GM23338 (cell line): ENCODE measurements at regions not wholly inside any gene's neighbourhood (a gene's known extent, or its start where the extent isn't known, plus 50 kb on each side); places are given as distances from the start of the nearest gene placed in this dataset.

Experiments
- CTCF ChIP-seq, 2 experiments: fragments of 200-600 bp in 1 of 2; sonication (generic) in 1 of 2; conservative IDR thresholded peaks; 2 replicates each; pipeline versions ENCODE4 v1.5.1 to v1.6.1; 2016 to 2017; ENCODE audit warnings: antibody characterized with exemption in 2 of 2, low read depth in 2 of 2, mild to moderate bottlenecking in 2 of 2, moderate library complexity in 1 of 2
- EZH2 ChIP-seq: fragments of 200-600 bp; sonication (generic); IDR thresholded peaks from one replicate; pipeline ENCODE4 v1.8.0; 2017; ENCODE audit warnings: antibody characterized with exemption, mild to moderate bottlenecking, low read depth; ENCODE audit not compliant: unreplicated experiment
- EZH2phosphoT487 ChIP-seq: fragments of 200-600 bp; sonication (generic); IDR thresholded peaks from one replicate; pipeline ENCODE4 v1.8.1; 2018; ENCODE audit warnings: antibody characterized with exemption; ENCODE audit not compliant: unreplicated experiment
- NANOG ChIP-seq: IDR thresholded peaks from 2 replicates; pipeline ENCODE4 v1.6.1; 2016; ENCODE audit warnings: antibody characterized with exemption, borderline replicate concordance
- POLR2AphosphoS5 ChIP-seq: IDR thresholded peaks from 2 replicates; pipeline ENCODE4 v1.6.1; 2016; ENCODE audit warnings: antibody characterized with exemption, low read depth
- STAT1 ChIP-seq: IDR thresholded peaks from one replicate; pipeline ENCODE4 v1.6.1; 2016; ENCODE audit warnings: antibody characterized with exemption; ENCODE audit not compliant: unreplicated experiment
- ZNF114 ChIP-seq: fragments of 250-450 bp; sonication (Bioruptor Pico); IDR thresholded peaks from 2 replicates; pipeline ENCODE4 v1.5.0; 2020; ENCODE audit warnings: mild to moderate bottlenecking, moderate library complexity
- ZNF331 ChIP-seq: fragments of 250-450 bp; sonication (Bioruptor Pico); IDR thresholded peaks from 2 replicates; pipeline ENCODE4 v1.5.0; 2020; ENCODE audit warnings: low read depth, mild to moderate bottlenecking, moderate library complexity
- TF ChIP-seq, protein P1 (sequence below): IDR thresholded peaks from one replicate; pipeline ENCODE4 v1.6.1; 2018; ENCODE audit warnings: antibody characterized with exemption; ENCODE audit not compliant: unreplicated experiment
- TF ChIP-seq, protein P2 (sequence below): IDR thresholded peaks from 2 replicates; pipeline ENCODE4 v1.6.1; 2016; ENCODE audit warnings: antibody characterized with exemption

GRCh38 chr5:45774528-45774927 is 78.3 kb upstream of the HCN1 start:
- TF ChIP-seq CTCF (conservative IDR thresholded peaks at IDR 0.05; ENCODE audit: low read depth in 2 of 2) (peak in 1 of 2 experiments; percentile 74; a peak in 3 of 4 replicates), POLR2AphosphoS5 (no peak), NANOG (no peak), EZH2phosphoT487 (no peak), EZH2 (no peak), ZNF331 (CRISPR knock-in tag) (no peak), ZNF114 (no peak), STAT1 (no peak)
- TF ChIP-seq, protein P1, sequence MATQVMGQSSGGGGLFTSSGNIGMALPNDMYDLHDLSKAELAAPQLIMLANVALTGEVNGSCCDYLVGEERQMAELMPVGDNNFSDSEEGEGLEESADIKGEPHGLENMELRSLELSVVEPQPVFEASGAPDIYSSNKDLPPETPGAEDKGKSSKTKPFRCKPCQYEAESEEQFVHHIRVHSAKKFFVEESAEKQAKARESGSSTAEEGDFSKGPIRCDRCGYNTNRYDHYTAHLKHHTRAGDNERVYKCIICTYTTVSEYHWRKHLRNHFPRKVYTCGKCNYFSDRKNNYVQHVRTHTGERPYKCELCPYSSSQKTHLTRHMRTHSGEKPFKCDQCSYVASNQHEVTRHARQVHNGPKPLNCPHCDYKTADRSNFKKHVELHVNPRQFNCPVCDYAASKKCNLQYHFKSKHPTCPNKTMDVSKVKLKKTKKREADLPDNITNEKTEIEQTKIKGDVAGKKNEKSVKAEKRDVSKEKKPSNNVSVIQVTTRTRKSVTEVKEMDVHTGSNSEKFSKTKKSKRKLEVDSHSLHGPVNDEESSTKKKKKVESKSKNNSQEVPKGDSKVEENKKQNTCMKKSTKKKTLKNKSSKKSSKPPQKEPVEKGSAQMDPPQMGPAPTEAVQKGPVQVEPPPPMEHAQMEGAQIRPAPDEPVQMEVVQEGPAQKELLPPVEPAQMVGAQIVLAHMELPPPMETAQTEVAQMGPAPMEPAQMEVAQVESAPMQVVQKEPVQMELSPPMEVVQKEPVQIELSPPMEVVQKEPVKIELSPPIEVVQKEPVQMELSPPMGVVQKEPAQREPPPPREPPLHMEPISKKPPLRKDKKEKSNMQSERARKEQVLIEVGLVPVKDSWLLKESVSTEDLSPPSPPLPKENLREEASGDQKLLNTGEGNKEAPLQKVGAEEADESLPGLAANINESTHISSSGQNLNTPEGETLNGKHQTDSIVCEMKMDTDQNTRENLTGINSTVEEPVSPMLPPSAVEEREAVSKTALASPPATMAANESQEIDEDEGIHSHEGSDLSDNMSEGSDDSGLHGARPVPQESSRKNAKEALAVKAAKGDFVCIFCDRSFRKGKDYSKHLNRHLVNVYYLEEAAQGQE: no peak
- TF ChIP-seq, protein P2, sequence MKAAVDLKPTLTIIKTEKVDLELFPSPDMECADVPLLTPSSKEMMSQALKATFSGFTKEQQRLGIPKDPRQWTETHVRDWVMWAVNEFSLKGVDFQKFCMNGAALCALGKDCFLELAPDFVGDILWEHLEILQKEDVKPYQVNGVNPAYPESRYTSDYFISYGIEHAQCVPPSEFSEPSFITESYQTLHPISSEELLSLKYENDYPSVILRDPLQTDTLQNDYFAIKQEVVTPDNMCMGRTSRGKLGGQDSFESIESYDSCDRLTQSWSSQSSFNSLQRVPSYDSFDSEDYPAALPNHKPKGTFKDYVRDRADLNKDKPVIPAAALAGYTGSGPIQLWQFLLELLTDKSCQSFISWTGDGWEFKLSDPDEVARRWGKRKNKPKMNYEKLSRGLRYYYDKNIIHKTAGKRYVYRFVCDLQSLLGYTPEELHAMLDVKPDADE: no peak
